Neural cell (in vitro differentiated cells): ENCODE measurements at regions not wholly inside any gene's neighbourhood (a gene's known extent, or its start where the extent isn't known, plus 50 kb on each side); places are given as distances from the start of the nearest gene placed in this dataset.

Experiments
- H2AFZ ChIP-seq: fragments of 200-600, 300-800 bp; sonication (generic), shearing (Covaris generic); 2 replicates; pipeline ENCODE4 v1.6.0; 2014; ENCODE audit warnings: low read depth, mild to moderate bottlenecking, antibody characterized with exemption, low read length, moderate library complexity
- H3F3A ChIP-seq: fragments of 200-600 bp; shearing (Covaris generic); 2 replicates; pipeline ENCODE4 v1.6.1; 2016; ENCODE audit warnings: mild to moderate bottlenecking, moderate library complexity, mixed read lengths, antibody characterized with exemption, low read length; ENCODE audit not compliant: insufficient read depth, poor library complexity, severe bottlenecking
- H3K27ac ChIP-seq: fragments of 200-600, 300-800 bp; sonication (generic), shearing (Covaris generic); 2 replicates; pipeline ENCODE4 v1.5.1; 2014; ENCODE audit warnings: mild to moderate bottlenecking, low read length, moderate library complexity
- H3K27me3 ChIP-seq: fragments of 300-800, 200-600 bp; sonication (generic), shearing (Covaris generic); 2 replicates; pipeline ENCODE4 v1.6.0; 2014; ENCODE audit warnings: mild to moderate bottlenecking, low read depth, low read length, moderate library complexity; ENCODE audit not compliant: insufficient read depth
- H3K36me3 ChIP-seq: fragments of 300-800, 200-600 bp; sonication (generic), shearing (Covaris generic); 2 replicates; pipeline ENCODE4 v1.5.1; 2014; ENCODE audit warnings: mild to moderate bottlenecking, antibody characterized with exemption, low read length, moderate library complexity; ENCODE audit not compliant: insufficient read depth
- H3K4me2 ChIP-seq: fragments of 300-800, 200-600 bp; sonication (generic), shearing (Covaris generic); 2 replicates; pipeline ENCODE4 v1.6.0; 2014; ENCODE audit warnings: mild to moderate bottlenecking, low read length
- H3K4me3 ChIP-seq: fragments of 300-800, 200-600 bp; sonication (generic), shearing (Covaris generic); 2 replicates; pipeline ENCODE4 v1.5.1; 2014; ENCODE audit warnings: mild to moderate bottlenecking, low read length, moderate library complexity
- H3K79me2 ChIP-seq: fragments of 200-600 bp; shearing (Covaris generic); replicated peaks from 2 replicates; pipeline ENCODE4 v1.6.0; 2014; ENCODE audit warnings: mild to moderate bottlenecking, low read length, moderate library complexity; ENCODE audit not compliant: insufficient read depth
- H3K9ac ChIP-seq: fragments of 300-800, 200-600 bp; sonication (generic), shearing (Covaris generic); 2 replicates; pipeline ENCODE4 v1.6.1; 2016; ENCODE audit warnings: mild to moderate bottlenecking, low read length, mixed read lengths
- H3K9me2 ChIP-seq: fragments of 200-600 bp; shearing (Covaris generic); 2 replicates; pipeline ENCODE4 v1.6.1; 2016; ENCODE audit warnings: mild to moderate bottlenecking, low read length, mixed read lengths; ENCODE audit not compliant: insufficient read depth
- H3K9me3 ChIP-seq: fragments of 200-600, 300-800 bp; sonication (generic), shearing (Covaris generic); 2 replicates; pipeline ENCODE4 v1.6.1; 2016; ENCODE audit warnings: mild to moderate bottlenecking, mixed run types, low read length, moderate library complexity, mixed read lengths
- H4K20me1 ChIP-seq: fragments of 200-600 bp; shearing (Covaris generic); 2 replicates; pipeline ENCODE4 v1.6.1; 2016; ENCODE audit warnings: mild to moderate bottlenecking, mixed run types; ENCODE audit not compliant: insufficient read depth
- CTCF ChIP-seq: fragments of 450-650 bp; IDR thresholded peaks from 2 replicates; pipeline ENCODE4 v1.5.1; 2014; ENCODE audit warnings: antibody characterized with exemption, mild to moderate bottlenecking, moderate library complexity; ENCODE audit not compliant: poor library complexity, severe bottlenecking
- EP300 ChIP-seq: fragments of 450-650 bp; conservative IDR thresholded peaks from 2 replicates; pipeline ENCODE4 v1.6.1; 2014; ENCODE audit warnings: antibody characterized with exemption, mild to moderate bottlenecking, moderate library complexity; ENCODE audit not compliant: poor library complexity, severe bottlenecking
- EZH2 ChIP-seq: fragments of 200-600, 300-800 bp; shearing (Covaris generic), sonication (generic); IDR thresholded peaks from 2 replicates; pipeline ENCODE4 v1.6.1; 2014; ENCODE audit warnings: antibody characterized with exemption, low read length, borderline replicate concordance, mild to moderate bottlenecking; ENCODE audit not compliant: insufficient read depth, poor library complexity, severe bottlenecking
- MXI1 ChIP-seq: fragments of 450-650 bp; conservative IDR thresholded peaks from 2 replicates; pipeline ENCODE4 v1.6.1; 2014; ENCODE audit warnings: antibody characterized with exemption, mild to moderate bottlenecking; ENCODE audit not compliant: poor library complexity, severe bottlenecking
- POLR2AphosphoS5 ChIP-seq: IDR thresholded peaks from 2 replicates; pipeline ENCODE4 v1.6.1; 2012
- RAD21 ChIP-seq: fragments of 450-650 bp; conservative IDR thresholded peaks from 2 replicates; pipeline ENCODE4 v1.6.1; 2014; ENCODE audit warnings: antibody characterized with exemption, mild to moderate bottlenecking, moderate library complexity
- REST ChIP-seq: IDR thresholded peaks from 2 replicates; pipeline ENCODE4 v1.6.1; 2012; ENCODE audit warnings: borderline replicate concordance
- SMC3 ChIP-seq: fragments of 450-650 bp; conservative IDR thresholded peaks from 2 replicates; pipeline ENCODE4 v1.6.1; 2014; ENCODE audit warnings: antibody characterized with exemption, mild to moderate bottlenecking, moderate library complexity; ENCODE audit not compliant: poor library complexity
- TAF1 ChIP-seq: IDR thresholded peaks from 2 replicates; pipeline ENCODE4 v1.6.1; 2012; ENCODE audit warnings: low read depth

GRCh38 chr17:72233986-72234385 lies 113.2 kb downstream of the SOX9 start:
- Histone ChIP-seq H3K9me3 (no peaks in the 10 kb centered on the region), H3K27ac (no peak overlapping the region), H2AFZ (no peak overlapping the region), H3K4me2 (no peak overlapping the region), H3K79me2 (no peaks in the 10 kb centered on the region), H3K27me3 (no peaks in the 10 kb centered on the region), H3K9ac (no peak overlapping the region), H4K20me1 (no peaks in the 10 kb centered on the region), H3K36me3 (no peaks in the 10 kb centered on the region), H3F3A (no peaks in the 10 kb centered on the region), H3K4me3 (no peak overlapping the region), H3K9me2 (no peaks in the 10 kb centered on the region)
- TF ChIP-seq TAF1 = no peak
- no peak for TF ChIP-seq CTCF
- TF ChIP-seq EZH2 = no peak
- TF ChIP-seq MXI1 = no peak
- TF ChIP-seq SMC3 = no peak
- no peak for TF ChIP-seq EP300
- TF ChIP-seq POLR2AphosphoS5 = no peak
- no peak for TF ChIP-seq RAD21
- TF ChIP-seq REST = no peak

- H3K9ac ChIP-seq = no peak overlapping the region
- H3K27ac ChIP-seq = no peak overlapping the region
- H3K4me2 ChIP-seq = no peak overlapping the region
- no peaks in the 10 kb centered on the region for H3F3A ChIP-seq
- no peaks in the 10 kb centered on the region for H3K36me3 ChIP-seq
- no peaks in the 10 kb centered on the region for H3K9me2 ChIP-seq
- no peak overlapping the region for H2AFZ ChIP-seq
- H4K20me1 ChIP-seq = no peaks in the 10 kb centered on the region
- no peaks in the 10 kb centered on the region for H3K9me3 ChIP-seq
- H3K4me3 ChIP-seq = no peak overlapping the region
- H3K27me3 ChIP-seq = no peaks in the 10 kb centered on the region
- TF ChIP-seq SMC3 (no peak), TAF1 (no peak), EP300 (no peak)
- H3K79me2 ChIP-seq = no peaks in the 10 kb centered on the region
Observed at GRCh38 chr17:72234985-72235384, 114.2 kb downstream of the SOX9 start.
